B cell (primary cell): ENCODE measurements at regions not wholly inside any gene's neighbourhood (a gene's known extent, or its start where the extent isn't known, plus 50 kb on each side); places are given as distances from the start of the nearest gene placed in this dataset.

ENCODE experiments used
- ATAC-seq: fragments of 200-7000 bp; cut with Tn5 transposase; one replicate; pipeline ENCODE4 v1.10.0; 2021; ENCODE audit warnings: low read depth, mild to moderate bottlenecking, moderate number of reproducible peaks, moderate library complexity
- CTCF ChIA-PET: fragments of 350-600 bp; sonication (Branson Sonifier 250); formaldehyde crosslinking; loops from one replicate; lab custom pipeline; 2021; ENCODE audit warnings: antibody characterized with exemption, inconsistent platforms; lab: Charles Lee
- POLR2A ChIA-PET: fragments of 350-600 bp; sonication (Branson Sonifier 250); formaldehyde crosslinking; loops from one replicate; lab custom pipeline; 2021; ENCODE audit warnings: antibody characterized with exemption; lab: Charles Lee
- DNase-seq: peaks from one replicate; pipeline ENCODE4 v3.0.0; 2013
- H2AFZ ChIP-seq: 2 replicates; pipeline ENCODE4 v1.6.1; 2012; ENCODE audit warnings: mild to moderate bottlenecking, low read depth, low read length; ENCODE audit not compliant: insufficient read depth, poor library complexity, severe bottlenecking
- H3K27ac ChIP-seq, 2 donors: 1 replicate in 1 of 2; 2 replicates in 1 of 2; pipeline ENCODE4 v1.5.1; 2012 to 2013; ENCODE audit warnings: low read length in 2 of 2, mild to moderate bottlenecking in 2 of 2, moderate library complexity in 1 of 2
- H3K27me3 ChIP-seq, 4 experiments: fragments of 200-600 bp in 1 of 4; sonication (generic) in 1 of 4; replicated peaks in 1 of 4; 1 replicate in 2 of 4; 2 replicates in 2 of 4; pipeline versions ENCODE4 v1.6.1 to v1.7.0; 2013 to 2016; ENCODE audit warnings: low read length in 3 of 4, mild to moderate bottlenecking in 2 of 4, mixed read lengths in 1 of 4, moderate library complexity in 1 of 4; ENCODE audit not compliant: insufficient read depth in 4 of 4, control insufficient read depth in 3 of 4; ENCODE audit errors: control extremely low read depth in 1 of 4
- H3K36me3 ChIP-seq, 2 experiments: replicated peaks in 1 of 2; 1 replicate in 1 of 2; 2 replicates in 1 of 2; pipeline versions ENCODE4 v1.6.1 to v1.7.1; 2013; ENCODE audit warnings: low read length in 1 of 2; ENCODE audit not compliant: insufficient read depth in 2 of 2, control insufficient read depth in 1 of 2; ENCODE audit errors: control extremely low read depth in 1 of 2, extremely low read depth in 1 of 2
- H3K4me1 ChIP-seq, 2 donors: fragments of 200-600 bp in 1 of 2; sonication (generic) in 1 of 2; 1 replicate in 1 of 2; 2 replicates in 1 of 2; pipeline versions ENCODE4 v1.5.1 to v1.6.1; 2013 to 2017; ENCODE audit warnings: low read length in 2 of 2; ENCODE audit not compliant: control insufficient read depth in 2 of 2, insufficient read depth in 2 of 2
- H3K4me2 ChIP-seq: replicated peaks from 2 replicates; pipeline ENCODE3; 2012; ENCODE audit warnings: mild to moderate bottlenecking, low read depth, low read length; ENCODE audit not compliant: poor library complexity, severe bottlenecking
- H3K4me3 ChIP-seq, 5 experiments: fragments of 200-600 bp in 1 of 5; sonication (generic) in 1 of 5; 1 replicate in 3 of 5; 2 replicates in 2 of 5; pipeline versions ENCODE4 v1.5.1 to v1.7.0; 2011 to 2016; ENCODE audit warnings: low read length in 4 of 5, mild to moderate bottlenecking in 4 of 5, low read depth in 2 of 5, control low read depth in 1 of 5, moderate library complexity in 1 of 5; ENCODE audit not compliant: insufficient read depth in 1 of 5; ENCODE audit errors: control extremely low read depth in 1 of 5, extremely low read depth in 1 of 5
- H3K79me2 ChIP-seq: fragments of 200-600 bp; sonication (generic); one replicate; pipeline ENCODE4 v1.6.0; 2016; ENCODE audit warnings: low read length; ENCODE audit not compliant: control insufficient read depth, insufficient read depth
- H3K9ac ChIP-seq: fragments of 200-600 bp; sonication (generic); 2 replicates; pipeline ENCODE4 v1.6.1; 2017; ENCODE audit warnings: mild to moderate bottlenecking, low read length, moderate library complexity
- H3K9me3 ChIP-seq, 3 donors: one replicate each; pipeline versions ENCODE4 v1.6.1 to v1.7.1; 2013; ENCODE audit warnings: low read length in 2 of 3; ENCODE audit not compliant: control insufficient read depth in 2 of 3, insufficient read depth in 1 of 3; ENCODE audit errors: control extremely low read depth in 1 of 3
- H4K20me1 ChIP-seq: 2 replicates; pipeline ENCODE4 v1.6.0; 2012; ENCODE audit warnings: mild to moderate bottlenecking, low read length; ENCODE audit not compliant: insufficient read depth, control insufficient read depth, poor library complexity, severe bottlenecking
- H3K27ac Mint-ChIP-seq: one replicate; pipeline ENCODE4 v1.8.0; 2021; ENCODE audit warnings: mixed read lengths
- H3K27me3 Mint-ChIP-seq: one replicate; pipeline ENCODE4 v1.8.0; 2021; ENCODE audit warnings: mixed read lengths
- H3K4me1 Mint-ChIP-seq: one replicate; pipeline ENCODE4 v1.8.0; 2021; ENCODE audit warnings: mixed read lengths
- H3K4me3 Mint-ChIP-seq: one replicate; pipeline ENCODE4 v1.8.0; 2021; ENCODE audit warnings: mixed read lengths
- H3K9me3 Mint-ChIP-seq: one replicate; pipeline ENCODE4 v1.8.0; 2022; ENCODE audit warnings: mixed read lengths; ENCODE audit not compliant: insufficient read depth
- CTCF ChIP-seq: fragments of 200-600 bp; IDR thresholded peaks from one replicate; pipeline ENCODE4 v1.8.0; 2022; ENCODE audit warnings: antibody characterized with exemption, mild to moderate bottlenecking
- EZH2 ChIP-seq: IDR thresholded peaks from 2 replicates; pipeline ENCODE4 v1.6.1; 2012; ENCODE audit warnings: borderline replicate concordance, low read depth, mild to moderate bottlenecking, moderate library complexity, low read length; ENCODE audit not compliant: insufficient read depth, poor library complexity, severe bottlenecking
- WGBS: methylation state at CpG from one replicate; pipeline ENCODE4 v1.1.5; 2013; ENCODE audit warnings: missing lambda C conversion rate; ENCODE audit not compliant: insufficient coverage; 5-methylcytosine and 5-hydroxymethylcytosine counted together
- intact Hi-C: fragments of 100-400 bp; cut with micrococcal nuclease; formaldehyde crosslinking; loops from one replicate; pipeline ENCODE4 v1.10.0; 2022

DNA sequence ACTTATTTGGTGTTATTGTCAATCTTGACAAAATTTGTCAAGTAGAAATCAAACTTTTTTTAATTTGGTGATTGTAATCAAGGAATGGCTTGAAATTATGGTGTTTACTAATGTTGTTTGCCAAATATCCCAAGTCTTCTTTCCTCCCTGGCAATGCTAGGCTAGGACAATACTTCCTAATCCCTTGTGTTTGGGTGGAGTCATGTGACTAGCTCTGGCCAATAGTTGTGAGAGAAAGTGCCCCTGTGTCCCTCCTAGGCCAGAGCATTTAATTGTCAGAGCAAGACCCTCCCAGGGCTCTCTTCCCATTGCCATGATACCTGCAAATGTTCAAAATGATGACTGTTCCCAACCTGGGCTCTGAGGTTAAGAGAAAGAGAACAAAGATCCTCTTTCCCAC lies 132.7 kb downstream of the ANXA2 start:
- POLR2A ChIA-PET, result no interaction called here
- H3K27me3 ChIP-seq, result peaks cover 0 to 3% (median under 1%) of the 10 kb centered on the region in 4 experiments
- H3K9ac ChIP-seq, result no peak overlapping the region
- no peak overlapping the region for H3K4me3 ChIP-seq
- intact Hi-C loops, result no loop called here
- no peak overlapping the region for H3K27ac Mint-ChIP-seq
- ATAC-seq (no peak), DNase-seq (no peak)
- H3K4me1 Mint-ChIP-seq, result no peaks in the 10 kb centered on the region
- CTCF ChIA-PET, result interaction anchor here (0.6 kb wide), 1 partner anchor 330 kb away, joined by 4 read pairs; no protein-coding TSS in a partner anchor
- H3K4me3 Mint-ChIP-seq, result no peak overlapping the region
- no peak overlapping the region for H3K27ac ChIP-seq
- peaks cover 4% of the 10 kb centered on the region for H3K27me3 Mint-ChIP-seq
- TF ChIP-seq CTCF (no peak), EZH2 (no peak)
- no peaks in the 10 kb centered on the region for H3K79me2 ChIP-seq
- no peaks in the 10 kb centered on the region for H3K36me3 ChIP-seq
- H3K9me3 Mint-ChIP-seq, result no peaks in the 10 kb centered on the region
- no peaks in the 10 kb centered on the region for H3K9me3 ChIP-seq
- no peak overlapping the region for H3K4me2 ChIP-seq
- no peak overlapping the region for H2AFZ ChIP-seq
- no peaks in the 10 kb centered on the region for H4K20me1 ChIP-seq
- no peaks in the 10 kb centered on the region for H3K4me1 ChIP-seq

DNA sequence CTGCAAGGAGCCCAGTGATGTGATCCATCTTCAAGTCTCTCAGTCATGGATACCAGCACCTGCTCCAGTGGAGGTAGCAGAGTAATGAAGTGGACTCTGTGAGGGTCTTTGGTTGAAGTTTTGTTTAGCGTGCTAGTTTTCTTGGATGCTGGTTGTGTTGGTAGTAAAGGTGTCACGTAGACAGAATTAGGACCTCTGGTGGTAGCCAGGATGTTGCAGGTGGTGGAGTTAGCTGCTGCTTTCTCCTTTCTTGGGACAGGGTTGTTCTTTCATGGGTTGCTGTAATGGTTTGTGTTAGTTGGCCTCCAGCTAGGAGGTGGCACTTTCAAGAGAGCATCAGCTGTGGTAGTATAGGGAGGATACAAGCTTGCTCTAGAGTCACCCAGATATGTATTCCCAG lies 125.2 kb downstream of the ANXA2 start:
- WGBS, result 100% methylated on average over 2 of the region's 2 CpGs
- ChIA-PET CTCF (interaction anchor here (0.5 kb wide), 1 partner anchor 582 kb away, joined by 5 read pairs; no protein-coding TSS in a partner anchor), POLR2A (no interaction called here)

More for the DNA sequence above, 125.2 kb downstream of the ANXA2 start:
- Mint-ChIP-seq H3K4me1 (no peaks in the 10 kb centered on the region), H3K4me3 (no peak overlapping the region), H3K27ac (no peak overlapping the region), H3K9me3 (peaks cover 5% of the 10 kb centered on the region), H3K27me3 (peaks cover 29% of the 10 kb centered on the region)
- Histone ChIP-seq H3K79me2 (no peaks in the 10 kb centered on the region), H2AFZ (no peak overlapping the region), H4K20me1 (no peaks in the 10 kb centered on the region), H3K36me3 (no peaks in the 10 kb centered on the region), H3K27me3 (peaks cover 0 to 10% (median 3%) of the 10 kb centered on the region in 4 experiments), H3K4me1 (no peaks in the 10 kb centered on the region), H3K4me3 (no peak overlapping the region), H3K27ac (no peak overlapping the region), H3K9ac (no peak overlapping the region), H3K9me3 (peaks cover 3 to 8% (median 6%) of the 10 kb centered on the region in 3 donors), H3K4me2 (no peak overlapping the region)
- DNase-seq (no peak), ATAC-seq (no peak)
- intact Hi-C loops, result no loop called here
- TF ChIP-seq CTCF, result no peak
